ENCODE measurements at regions not wholly inside any gene's neighbourhood (a gene's known extent, or its start where the extent isn't known, plus 50 kb on each side); places are given as distances from the start of the nearest gene placed in this dataset.

GRCh38 chr20:48148020-48148419 is 362.7 kb upstream of the SULF2 start:
- H3K27ac ChIP-seq: no peak overlapping the region
- no peaks in the 10 kb centered on the region for H3K36me3 ChIP-seq (ENCODE audit: low read depth)
- no TSS peak for BruUV-seq (replicated peaks)
- ChIA-PET POLR2A (ENCODE audit: unreplicated experiment) (no interaction called here), CTCF (no interaction called here)
- H3K9me3 ChIP-seq (ENCODE audit: insufficient read depth, low read depth): no peaks in the 10 kb centered on the region
- H3K9me2 ChIP-seq (ENCODE audit: insufficient read depth): no peaks in the 10 kb centered on the region
- no peaks in the 10 kb centered on the region for H3K4me1 ChIP-seq (replicated peaks; ENCODE audit: insufficient read depth)
- no peak overlapping the region for H3K4me3 ChIP-seq
- H3K4me2 ChIP-seq: no peak overlapping the region
- H3K27me3 ChIP-seq (ENCODE audit: insufficient read depth, low read depth): no peaks in the 10 kb centered on the region
- H2AFZ ChIP-seq: no peak overlapping the region
- H3K79me2 ChIP-seq (ENCODE audit: low read depth): no peaks in the 10 kb centered on the region
- TF ChIP-seq EZH2 (IDR thresholded peaks at IDR 0.05; ENCODE audit: low read depth): no peak
- TF ChIP-seq CTCF (conservative IDR thresholded peaks at IDR 0.05): no peak
- no peaks in the 10 kb centered on the region for H3F3A ChIP-seq (ENCODE audit: insufficient read depth, low read depth)
- DNase-seq: no peak
- no peaks in the 10 kb centered on the region for H4K20me1 ChIP-seq (ENCODE audit: insufficient read depth)
- intact Hi-C loops (cut with micrococcal nuclease; ENCODE audit: unreplicated experiment): no loop called here

- Histone ChIP-seq H3K27ac (no peak overlapping the region), H3K4me2 (no peak overlapping the region), H3K27me3 (ENCODE audit: insufficient read depth, low read depth) (no peaks in the 10 kb centered on the region), H2AFZ (no peak overlapping the region), H3K36me3 (ENCODE audit: low read depth) (no peaks in the 10 kb centered on the region), H3K4me1 (replicated peaks; ENCODE audit: insufficient read depth) (no peaks in the 10 kb centered on the region), H4K20me1 (ENCODE audit: insufficient read depth) (no peaks in the 10 kb centered on the region), H3K9me3 (ENCODE audit: insufficient read depth, low read depth) (0 out of 2 replicates have a peak, but pooled peaks cover 4% of the 10 kb centered on the region), H3K79me2 (ENCODE audit: low read depth) (no peaks in the 10 kb centered on the region), H3K4me3 (no peak overlapping the region), H3K9me2 (ENCODE audit: insufficient read depth) (no peaks in the 10 kb centered on the region), H3F3A (ENCODE audit: insufficient read depth, low read depth) (no peaks in the 10 kb centered on the region)
- intact Hi-C loops (cut with micrococcal nuclease; ENCODE audit: unreplicated experiment): no loop called here
- ChIA-PET CTCF (no interaction called here), POLR2A (ENCODE audit: unreplicated experiment) (no interaction called here)
- no peak for TF ChIP-seq CTCF (conservative IDR thresholded peaks at IDR 0.05)
- TF ChIP-seq EZH2 (IDR thresholded peaks at IDR 0.05; ENCODE audit: low read depth): no peak
- BruUV-seq (replicated peaks): no TSS peak
- DNase-seq: no peak
These were observed 362.0 kb upstream of the SULF2 start for GRCh38 chr20:48147311-48147710.

- Histone ChIP-seq H3F3A (ENCODE audit: insufficient read depth, low read depth) (no peaks in the 10 kb centered on the region), H3K27me3 (ENCODE audit: insufficient read depth, low read depth) (no peaks in the 10 kb centered on the region), H2AFZ (no peak overlapping the region), H3K4me1 (replicated peaks; ENCODE audit: insufficient read depth) (no peaks in the 10 kb centered on the region), H3K36me3 (ENCODE audit: low read depth) (no peaks in the 10 kb centered on the region), H3K9me3 (ENCODE audit: insufficient read depth, low read depth) (peaks cover 8% of the 10 kb centered on the region; the same call in 1 of the 2 replicates), H4K20me1 (ENCODE audit: insufficient read depth) (no peaks in the 10 kb centered on the region), H3K4me2 (no peak overlapping the region), H3K9me2 (ENCODE audit: insufficient read depth) (no peaks in the 10 kb centered on the region), H3K27ac (no peak overlapping the region), H3K79me2 (ENCODE audit: low read depth) (no peaks in the 10 kb centered on the region), H3K4me3 (no peak overlapping the region)
- ChIA-PET CTCF (no interaction called here), POLR2A (ENCODE audit: unreplicated experiment) (no interaction called here)
- no TSS peak for BruUV-seq (replicated peaks)
- intact Hi-C loops (cut with micrococcal nuclease; ENCODE audit: unreplicated experiment): no loop called here
- TF ChIP-seq EZH2 (IDR thresholded peaks at IDR 0.05; ENCODE audit: low read depth) (no peak), CTCF (conservative IDR thresholded peaks at IDR 0.05) (no peak)
- DNase-seq: no peak
These were observed 361.6 kb upstream of the SULF2 start for GRCh38 chr20:48146877-48147276.
